Mammary epithelial cell (primary cell): ENCODE measurements at regions not wholly inside any gene's neighbourhood (a gene's known extent, or its start where the extent isn't known, plus 50 kb on each side); places are given as distances from the start of the nearest gene placed in this dataset.

ENCODE experiments used
- CTCF ChIP-seq, 2 donors: IDR thresholded peaks in 1 of 2; conservative IDR thresholded peaks in 1 of 2; 2 replicates each; pipeline ENCODE4 v1.5.1; 2011 to 2012; ENCODE audit warnings: inconsistent platforms in 2 of 2, low read length in 2 of 2, mild to moderate bottlenecking in 2 of 2, control low read depth in 1 of 2, low read depth in 1 of 2; ENCODE audit not compliant: insufficient read depth in 1 of 2; ENCODE audit errors: extremely low read depth in 1 of 2
- EZH2 ChIP-seq: IDR thresholded peaks from 2 replicates; pipeline ENCODE4 v1.6.1; 2012; ENCODE audit warnings: low read length, inconsistent platforms, borderline replicate concordance

- no peak for TF ChIP-seq CTCF (conservative IDR thresholded peaks at IDR 0.05 in 1 of 2, IDR thresholded peaks at IDR 0.05 in 1 of 2; ENCODE audit: extremely low read depth in 1 of 2, insufficient read depth in 1 of 2, low read depth in 1 of 2, low read length in 2 of 2)
- TF ChIP-seq EZH2: no peak
Observed at GRCh38 chr2:220034426-220035130, 407.1 kb downstream of the SLC4A3 start.
